ENCODE measurements at regions not wholly inside any gene's neighbourhood (a gene's known extent, or its start where the extent isn't known, plus 50 kb on each side); places are given as distances from the start of the nearest gene placed in this dataset.

DNA sequence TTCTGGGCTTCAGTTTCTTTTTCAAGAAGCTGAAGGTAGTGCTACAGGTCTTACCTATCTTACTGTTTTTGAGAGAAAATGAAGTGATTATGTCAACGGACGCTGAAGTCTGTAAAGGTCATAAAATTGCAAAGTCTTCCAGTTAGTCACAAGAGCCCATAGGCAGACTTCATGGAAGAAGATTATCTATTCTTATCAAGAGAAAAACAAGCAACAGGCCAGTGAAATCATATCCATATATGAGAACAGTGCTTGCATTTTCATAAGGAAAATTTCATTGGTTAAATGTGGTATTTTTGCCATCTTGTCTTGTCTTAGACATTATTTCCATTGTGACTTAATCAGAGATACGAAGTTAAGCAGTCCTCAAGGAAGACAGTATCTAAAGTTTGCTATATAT, 412.7 kb upstream of the SEL1L start:
- Mint-ChIP-seq H3K9me3 (peaks cover 84% of the 10 kb centered on the region), H3K27me3 (ENCODE audit: insufficient read depth, low read depth, poor library complexity) (peaks cover 2% of the 10 kb centered on the region), H3K4me1 (no peaks in the 10 kb centered on the region), H3K27ac (no peak overlapping the region), H3K36me3 (ENCODE audit: low read depth) (peaks cover 9% of the 10 kb centered on the region; the same call in 2 of the 3 replicates), H3K4me3 (no peak overlapping the region)
- H3K36me3 ChIP-seq (ENCODE audit: insufficient read depth) = no peaks in the 10 kb centered on the region
- ATAC-seq (no peak), DNase-seq (ENCODE audit: low spot score) (no peak)
- no peak overlapping the region for H3K4me2 ChIP-seq
- H2AFZ ChIP-seq = no peak overlapping the region
- H3K4me3 ChIP-seq = no peak overlapping the region
- TF ChIP-seq, protein P1, sequence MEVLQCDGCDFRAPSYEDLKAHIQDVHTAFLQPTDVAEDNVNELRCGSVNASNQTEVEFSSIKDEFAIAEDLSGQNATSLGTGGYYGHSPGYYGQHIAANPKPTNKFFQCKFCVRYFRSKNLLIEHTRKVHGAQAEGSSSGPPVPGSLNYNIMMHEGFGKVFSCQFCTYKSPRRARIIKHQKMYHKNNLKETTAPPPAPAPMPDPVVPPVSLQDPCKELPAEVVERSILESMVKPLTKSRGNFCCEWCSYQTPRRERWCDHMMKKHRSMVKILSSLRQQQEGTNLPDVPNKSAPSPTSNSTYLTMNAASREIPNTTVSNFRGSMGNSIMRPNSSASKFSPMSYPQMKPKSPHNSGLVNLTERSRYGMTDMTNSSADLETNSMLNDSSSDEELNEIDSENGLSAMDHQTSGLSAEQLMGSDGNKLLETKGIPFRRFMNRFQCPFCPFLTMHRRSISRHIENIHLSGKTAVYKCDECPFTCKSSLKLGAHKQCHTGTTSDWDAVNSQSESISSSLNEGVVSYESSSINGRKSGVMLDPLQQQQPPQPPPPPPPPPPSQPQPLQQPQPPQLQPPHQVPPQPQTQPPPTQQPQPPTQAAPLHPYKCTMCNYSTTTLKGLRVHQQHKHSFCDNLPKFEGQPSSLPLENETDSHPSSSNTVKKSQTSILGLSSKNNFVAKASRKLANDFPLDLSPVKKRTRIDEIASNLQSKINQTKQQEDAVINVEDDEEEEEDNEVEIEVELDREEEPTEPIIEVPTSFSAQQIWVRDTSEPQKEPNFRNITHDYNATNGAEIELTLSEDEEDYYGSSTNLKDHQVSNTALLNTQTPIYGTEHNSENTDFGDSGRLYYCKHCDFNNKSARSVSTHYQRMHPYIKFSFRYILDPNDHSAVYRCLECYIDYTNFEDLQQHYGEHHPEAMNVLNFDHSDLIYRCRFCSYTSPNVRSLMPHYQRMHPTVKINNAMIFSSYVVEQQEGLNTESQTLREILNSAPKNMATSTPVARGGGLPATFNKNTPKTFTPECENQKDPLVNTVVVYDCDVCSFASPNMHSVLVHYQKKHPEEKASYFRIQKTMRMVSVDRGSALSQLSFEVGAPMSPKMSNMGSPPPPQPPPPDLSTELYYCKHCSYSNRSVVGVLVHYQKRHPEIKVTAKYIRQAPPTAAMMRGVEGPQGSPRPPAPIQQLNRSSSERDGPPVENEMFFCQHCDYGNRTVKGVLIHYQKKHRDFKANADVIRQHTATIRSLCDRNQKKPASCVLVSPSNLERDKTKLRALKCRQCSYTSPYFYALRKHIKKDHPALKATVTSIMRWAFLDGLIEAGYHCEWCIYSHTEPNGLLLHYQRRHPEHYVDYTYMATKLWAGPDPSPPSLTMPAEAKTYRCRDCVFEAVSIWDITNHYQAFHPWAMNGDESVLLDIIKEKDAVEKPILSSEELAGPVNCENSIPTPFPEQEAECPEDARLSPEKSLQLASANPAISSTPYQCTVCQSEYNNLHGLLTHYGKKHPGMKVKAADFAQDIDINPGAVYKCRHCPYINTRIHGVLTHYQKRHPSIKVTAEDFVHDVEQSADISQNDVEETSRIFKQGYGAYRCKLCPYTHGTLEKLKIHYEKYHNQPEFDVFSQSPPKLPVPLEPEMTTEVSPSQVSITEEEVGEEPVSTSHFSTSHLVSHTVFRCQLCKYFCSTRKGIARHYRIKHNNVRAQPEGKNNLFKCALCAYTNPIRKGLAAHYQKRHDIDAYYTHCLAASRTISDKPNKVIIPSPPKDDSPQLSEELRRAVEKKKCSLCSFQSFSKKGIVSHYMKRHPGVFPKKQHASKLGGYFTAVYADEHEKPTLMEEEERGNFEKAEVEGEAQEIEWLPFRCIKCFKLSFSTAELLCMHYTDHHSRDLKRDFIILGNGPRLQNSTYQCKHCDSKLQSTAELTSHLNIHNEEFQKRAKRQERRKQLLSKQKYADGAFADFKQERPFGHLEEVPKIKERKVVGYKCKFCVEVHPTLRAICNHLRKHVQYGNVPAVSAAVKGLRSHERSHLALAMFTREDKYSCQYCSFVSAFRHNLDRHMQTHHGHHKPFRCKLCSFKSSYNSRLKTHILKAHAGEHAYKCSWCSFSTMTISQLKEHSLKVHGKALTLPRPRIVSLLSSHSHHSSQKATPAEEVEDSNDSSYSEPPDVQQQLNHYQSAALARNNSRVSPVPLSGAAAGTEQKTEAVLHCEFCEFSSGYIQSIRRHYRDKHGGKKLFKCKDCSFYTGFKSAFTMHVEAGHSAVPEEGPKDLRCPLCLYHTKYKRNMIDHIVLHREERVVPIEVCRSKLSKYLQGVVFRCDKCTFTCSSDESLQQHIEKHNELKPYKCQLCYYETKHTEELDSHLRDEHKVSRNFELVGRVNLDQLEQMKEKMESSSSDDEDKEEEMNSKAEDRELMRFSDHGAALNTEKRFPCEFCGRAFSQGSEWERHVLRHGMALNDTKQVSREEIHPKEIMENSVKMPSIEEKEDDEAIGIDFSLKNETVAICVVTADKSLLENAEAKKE (CRISPR knock-in tag; IDR thresholded peaks at IDR 0.05) = no peak
- TF ChIP-seq ZNF331 (CRISPR knock-in tag; IDR thresholded peaks at IDR 0.05; ENCODE audit: low read depth) (no peak), NANOG (IDR thresholded peaks at IDR 0.05; ENCODE audit: borderline replicate concordance) (no peak), STAT1 (IDR thresholded peaks at IDR 0.05; ENCODE audit: unreplicated experiment) (no peak), POLR2AphosphoS5 (IDR thresholded peaks at IDR 0.05; ENCODE audit: low read depth) (no peak), EZH2phosphoT487 (IDR thresholded peaks at IDR 0.05; ENCODE audit: unreplicated experiment) (no peak), ZNF114 (CRISPR knock-in tag; IDR thresholded peaks at IDR 0.05) (no peak), EZH2 (IDR thresholded peaks at IDR 0.05; ENCODE audit: low read depth, unreplicated experiment) (no peak), CREB1 (CRISPR knock-in tag; IDR thresholded peaks at IDR 0.05; ENCODE audit: low read depth) (no peak), JUNB (IDR thresholded peaks at IDR 0.05; ENCODE audit: unreplicated experiment) (no peak)
- TF ChIP-seq, protein P2, sequence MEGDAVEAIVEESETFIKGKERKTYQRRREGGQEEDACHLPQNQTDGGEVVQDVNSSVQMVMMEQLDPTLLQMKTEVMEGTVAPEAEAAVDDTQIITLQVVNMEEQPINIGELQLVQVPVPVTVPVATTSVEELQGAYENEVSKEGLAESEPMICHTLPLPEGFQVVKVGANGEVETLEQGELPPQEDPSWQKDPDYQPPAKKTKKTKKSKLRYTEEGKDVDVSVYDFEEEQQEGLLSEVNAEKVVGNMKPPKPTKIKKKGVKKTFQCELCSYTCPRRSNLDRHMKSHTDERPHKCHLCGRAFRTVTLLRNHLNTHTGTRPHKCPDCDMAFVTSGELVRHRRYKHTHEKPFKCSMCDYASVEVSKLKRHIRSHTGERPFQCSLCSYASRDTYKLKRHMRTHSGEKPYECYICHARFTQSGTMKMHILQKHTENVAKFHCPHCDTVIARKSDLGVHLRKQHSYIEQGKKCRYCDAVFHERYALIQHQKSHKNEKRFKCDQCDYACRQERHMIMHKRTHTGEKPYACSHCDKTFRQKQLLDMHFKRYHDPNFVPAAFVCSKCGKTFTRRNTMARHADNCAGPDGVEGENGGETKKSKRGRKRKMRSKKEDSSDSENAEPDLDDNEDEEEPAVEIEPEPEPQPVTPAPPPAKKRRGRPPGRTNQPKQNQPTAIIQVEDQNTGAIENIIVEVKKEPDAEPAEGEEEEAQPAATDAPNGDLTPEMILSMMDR (conservative IDR thresholded peaks at IDR 0.05; ENCODE audit: low read depth in 2 of 2) = no peak
- TF ChIP-seq, protein P3, sequence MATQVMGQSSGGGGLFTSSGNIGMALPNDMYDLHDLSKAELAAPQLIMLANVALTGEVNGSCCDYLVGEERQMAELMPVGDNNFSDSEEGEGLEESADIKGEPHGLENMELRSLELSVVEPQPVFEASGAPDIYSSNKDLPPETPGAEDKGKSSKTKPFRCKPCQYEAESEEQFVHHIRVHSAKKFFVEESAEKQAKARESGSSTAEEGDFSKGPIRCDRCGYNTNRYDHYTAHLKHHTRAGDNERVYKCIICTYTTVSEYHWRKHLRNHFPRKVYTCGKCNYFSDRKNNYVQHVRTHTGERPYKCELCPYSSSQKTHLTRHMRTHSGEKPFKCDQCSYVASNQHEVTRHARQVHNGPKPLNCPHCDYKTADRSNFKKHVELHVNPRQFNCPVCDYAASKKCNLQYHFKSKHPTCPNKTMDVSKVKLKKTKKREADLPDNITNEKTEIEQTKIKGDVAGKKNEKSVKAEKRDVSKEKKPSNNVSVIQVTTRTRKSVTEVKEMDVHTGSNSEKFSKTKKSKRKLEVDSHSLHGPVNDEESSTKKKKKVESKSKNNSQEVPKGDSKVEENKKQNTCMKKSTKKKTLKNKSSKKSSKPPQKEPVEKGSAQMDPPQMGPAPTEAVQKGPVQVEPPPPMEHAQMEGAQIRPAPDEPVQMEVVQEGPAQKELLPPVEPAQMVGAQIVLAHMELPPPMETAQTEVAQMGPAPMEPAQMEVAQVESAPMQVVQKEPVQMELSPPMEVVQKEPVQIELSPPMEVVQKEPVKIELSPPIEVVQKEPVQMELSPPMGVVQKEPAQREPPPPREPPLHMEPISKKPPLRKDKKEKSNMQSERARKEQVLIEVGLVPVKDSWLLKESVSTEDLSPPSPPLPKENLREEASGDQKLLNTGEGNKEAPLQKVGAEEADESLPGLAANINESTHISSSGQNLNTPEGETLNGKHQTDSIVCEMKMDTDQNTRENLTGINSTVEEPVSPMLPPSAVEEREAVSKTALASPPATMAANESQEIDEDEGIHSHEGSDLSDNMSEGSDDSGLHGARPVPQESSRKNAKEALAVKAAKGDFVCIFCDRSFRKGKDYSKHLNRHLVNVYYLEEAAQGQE (IDR thresholded peaks at IDR 0.05; ENCODE audit: unreplicated experiment) = no peak
- TF ChIP-seq, protein P4, sequence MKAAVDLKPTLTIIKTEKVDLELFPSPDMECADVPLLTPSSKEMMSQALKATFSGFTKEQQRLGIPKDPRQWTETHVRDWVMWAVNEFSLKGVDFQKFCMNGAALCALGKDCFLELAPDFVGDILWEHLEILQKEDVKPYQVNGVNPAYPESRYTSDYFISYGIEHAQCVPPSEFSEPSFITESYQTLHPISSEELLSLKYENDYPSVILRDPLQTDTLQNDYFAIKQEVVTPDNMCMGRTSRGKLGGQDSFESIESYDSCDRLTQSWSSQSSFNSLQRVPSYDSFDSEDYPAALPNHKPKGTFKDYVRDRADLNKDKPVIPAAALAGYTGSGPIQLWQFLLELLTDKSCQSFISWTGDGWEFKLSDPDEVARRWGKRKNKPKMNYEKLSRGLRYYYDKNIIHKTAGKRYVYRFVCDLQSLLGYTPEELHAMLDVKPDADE (IDR thresholded peaks at IDR 0.05) = no peak
- H3K4me1 ChIP-seq (ENCODE audit: insufficient read depth) = no peaks in the 10 kb centered on the region
- H3K79me2 ChIP-seq (replicated peaks; ENCODE audit: insufficient read depth) = no peaks in the 10 kb centered on the region
- H3K27me3 ChIP-seq (ENCODE audit: insufficient read depth) = no peaks in the 10 kb centered on the region
- no peaks in the 10 kb centered on the region for H4K20me1 ChIP-seq (replicated peaks; ENCODE audit: insufficient read depth)
- no peak overlapping the region for H3K27ac ChIP-seq (ENCODE audit: low read depth)
- no peaks in the 10 kb centered on the region for H3K9me2 ChIP-seq (ENCODE audit: insufficient read depth)
- H3F3A ChIP-seq (replicated peaks; ENCODE audit: low read depth) = no peaks in the 10 kb centered on the region

Data from GM23338 (cell line).